Lung microvascular endothelial cell (primary cell): ENCODE measurements at regions not wholly inside any gene's neighbourhood (a gene's known extent, or its start where the extent isn't known, plus 50 kb on each side); places are given as distances from the start of the nearest gene placed in this dataset.

ENCODE experiments used
- DNase-seq, 2 donors: peaks; one replicate each; pipeline versions ENCODE4 v3.0.0 to v3.0.0-alpha.2; 2010; ENCODE audit warnings: low read depth in 2 of 2

- DNase-seq, result peak; percentile 71 to 97
Observed at GRCh38 chr6:21953831-21954801, 342.7 kb downstream of the PRL start.

- no peak for DNase-seq
Observed at GRCh38 chr6:21955053-21955595, 341.7 kb downstream of the PRL start.

GRCh38 chr6:21955951-21956350 lies 340.9 kb downstream of the PRL start:
- DNase-seq, result no peak

DNA sequence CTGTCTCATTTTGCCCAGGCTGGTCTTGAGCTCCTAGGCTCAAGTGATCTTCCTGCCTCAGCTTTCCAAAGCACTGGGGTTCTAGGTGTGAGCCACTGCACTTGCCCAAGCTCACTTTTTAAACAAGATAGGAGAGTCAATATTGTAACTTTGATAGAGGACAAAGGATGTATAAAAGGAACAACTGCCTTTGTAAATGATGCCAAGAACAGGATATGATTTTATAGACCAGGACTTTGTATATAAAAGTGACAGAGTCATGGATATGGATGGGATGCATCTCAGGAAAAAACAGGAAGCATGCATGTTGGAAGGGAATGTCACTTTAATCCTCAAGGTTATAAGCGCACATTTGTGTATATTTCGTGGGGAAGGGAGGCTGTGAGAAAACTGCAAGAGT lies 338.4 kb downstream of the PRL start:
- DNase-seq, result peak in 1 of 2 donors; percentile 61

- DNase-seq, result no peak
Observed at GRCh38 chr6:21961226-21961625, 335.6 kb downstream of the PRL start.

DNA sequence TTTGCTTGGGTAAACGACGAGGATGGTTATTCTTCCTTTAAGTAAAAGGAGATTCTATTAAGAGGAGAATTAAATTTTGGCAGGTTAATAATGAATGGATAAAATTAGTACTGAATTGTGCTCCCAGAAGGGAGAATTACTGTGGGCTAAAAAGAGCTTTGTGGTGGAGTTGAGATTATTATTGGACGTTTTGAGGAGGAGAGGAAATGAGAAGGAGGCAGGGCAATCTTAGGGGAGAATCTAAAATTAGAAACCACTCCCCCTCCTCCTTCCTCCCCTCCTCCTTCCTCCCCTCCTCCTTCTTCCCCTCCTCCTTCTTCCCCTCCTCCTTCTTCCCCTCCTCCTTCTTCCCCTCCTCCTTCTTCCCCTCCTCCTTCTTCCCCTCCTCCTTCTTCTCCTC lies 331.8 kb downstream of the PRL start:
- no peak for DNase-seq

- DNase-seq, result no peak
Observed at GRCh38 chr6:21965953-21966539, 330.8 kb downstream of the PRL start.

GRCh38 chr6:21967056-21967974 lies 329.5 kb downstream of the PRL start:
- DNase-seq, result no peak

GRCh38 chr6:21968411-21968810 lies 328.4 kb downstream of the PRL start:
- DNase-seq, result no peak

GRCh38 chr6:21969192-21969591 lies 327.6 kb downstream of the PRL start:
- DNase-seq, result no peak

GRCh38 chr6:21970569-21971300 lies 326.1 kb downstream of the PRL start:
- no peak for DNase-seq

DNA sequence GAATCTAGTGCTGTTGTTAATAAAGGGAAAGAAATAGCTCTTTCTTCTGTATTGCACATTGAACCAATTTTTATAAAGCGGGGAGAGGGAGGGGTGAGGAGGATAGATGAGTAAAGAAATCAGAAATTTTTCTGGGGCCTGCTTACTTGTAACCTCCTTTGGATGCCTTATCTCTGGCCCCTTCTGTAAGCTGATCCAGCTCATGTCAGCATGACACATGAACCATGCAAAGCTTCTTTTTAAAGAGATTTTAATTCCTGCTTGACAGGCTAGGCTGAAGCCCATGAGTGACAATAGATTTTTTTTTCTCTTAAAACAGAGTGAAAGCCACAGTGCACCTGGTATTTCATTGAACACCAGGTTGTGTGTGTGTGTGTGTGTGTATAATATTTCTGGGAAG lies 325.3 kb downstream of the PRL start:
- no peak for DNase-seq

- DNase-seq, result no peak
Observed at GRCh38 chr6:21972516-21972915, 324.3 kb downstream of the PRL start.

DNA sequence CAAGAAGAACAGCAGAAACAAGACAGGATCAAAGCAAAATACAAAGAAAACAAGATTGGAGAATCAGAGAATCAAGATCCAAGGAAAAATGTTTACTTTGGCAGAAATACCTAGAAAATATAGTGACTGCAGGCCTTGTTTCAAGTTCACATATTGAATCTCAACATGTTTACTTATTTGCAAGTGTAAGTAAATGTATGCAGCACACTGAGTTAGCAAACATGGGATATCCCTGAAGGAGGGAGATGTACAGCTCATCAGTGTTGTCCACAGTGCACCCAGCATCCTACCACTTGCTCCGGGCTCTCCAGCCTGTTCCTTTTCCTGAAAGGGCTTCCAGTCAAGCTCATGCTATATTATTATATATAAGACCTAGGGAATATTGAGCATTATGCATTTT lies 319.5 kb downstream of the PRL start:
- DNase-seq, result no peak

DNA sequence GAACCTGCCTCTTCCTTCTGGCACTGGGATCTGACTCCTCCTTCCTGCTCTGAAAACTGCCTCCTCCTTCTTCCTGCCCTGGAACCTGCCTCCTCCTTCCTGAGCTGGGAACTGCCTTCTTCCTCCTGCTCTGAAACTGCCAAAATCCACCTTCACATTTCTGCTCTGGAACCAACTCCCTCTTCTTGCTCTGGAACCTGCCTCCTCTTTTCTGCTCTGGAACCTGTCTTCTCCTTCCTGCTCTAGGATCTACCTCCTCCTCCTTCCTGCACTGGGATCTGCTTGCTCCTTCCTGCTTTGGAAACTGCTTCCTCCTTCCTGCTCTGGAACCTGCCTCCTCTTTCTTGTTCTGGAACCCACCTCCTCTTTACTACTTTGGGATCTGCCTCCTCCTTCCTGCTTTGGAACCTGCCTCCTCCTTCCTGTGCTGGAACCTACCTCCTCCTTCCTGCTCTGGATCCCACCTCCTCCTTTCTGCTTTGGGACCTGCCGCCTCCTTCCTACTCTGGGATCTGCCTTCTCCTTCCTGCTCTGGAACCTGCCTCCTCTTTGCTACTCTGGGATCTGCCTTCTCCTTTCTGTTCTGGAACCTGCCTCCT lies 315.5 kb downstream of the PRL start:
- DNase-seq, result no peak

DNA sequence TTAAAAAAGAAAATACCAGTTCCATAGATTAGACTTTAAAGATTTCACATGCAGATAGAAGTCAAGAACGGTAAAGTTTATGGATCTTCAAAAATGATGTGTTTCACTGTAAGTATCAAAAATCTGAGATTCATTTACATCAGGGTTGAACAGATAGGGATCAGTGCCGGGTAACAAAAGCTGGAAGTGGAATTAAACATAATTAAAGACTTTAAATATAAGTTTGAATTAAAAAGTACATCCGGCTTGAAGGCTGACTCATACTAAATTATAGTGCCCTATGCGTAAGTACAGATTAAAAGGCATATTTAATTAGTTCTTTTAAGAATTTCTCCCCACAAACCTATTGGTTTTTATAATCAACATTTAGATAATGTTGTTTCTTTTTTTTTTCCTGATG lies 312.7 kb downstream of the PRL start:
- DNase-seq, result peak in 1 of 2 donors; percentile 19

DNA sequence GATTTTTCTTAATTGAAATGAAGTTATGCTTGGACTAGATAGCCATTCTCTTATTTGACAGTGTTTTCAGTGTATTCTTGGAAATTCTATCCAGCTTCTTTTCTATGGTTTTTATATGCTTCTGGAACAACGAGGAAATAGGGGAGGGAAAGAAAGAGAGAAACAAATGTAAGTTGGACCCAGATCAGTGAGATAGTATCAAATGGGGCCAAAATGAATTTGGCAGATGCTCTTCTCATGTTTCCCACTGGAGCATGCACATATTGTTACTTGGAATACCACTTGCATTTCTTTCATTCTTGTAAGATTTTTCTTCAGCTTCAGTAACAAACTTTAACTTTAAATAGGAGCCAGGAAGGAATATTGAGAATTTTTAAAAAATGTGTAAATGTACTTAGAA lies 312.3 kb downstream of the PRL start:
- DNase-seq, result no peak

GRCh38 chr6:21985904-21986303 lies 310.9 kb downstream of the PRL start:
- no peak for DNase-seq

GRCh38 chr6:21986703-21987102 lies 310.1 kb downstream of the PRL start:
- peak in 1 of 2 donors; percentile 21 for DNase-seq

DNA sequence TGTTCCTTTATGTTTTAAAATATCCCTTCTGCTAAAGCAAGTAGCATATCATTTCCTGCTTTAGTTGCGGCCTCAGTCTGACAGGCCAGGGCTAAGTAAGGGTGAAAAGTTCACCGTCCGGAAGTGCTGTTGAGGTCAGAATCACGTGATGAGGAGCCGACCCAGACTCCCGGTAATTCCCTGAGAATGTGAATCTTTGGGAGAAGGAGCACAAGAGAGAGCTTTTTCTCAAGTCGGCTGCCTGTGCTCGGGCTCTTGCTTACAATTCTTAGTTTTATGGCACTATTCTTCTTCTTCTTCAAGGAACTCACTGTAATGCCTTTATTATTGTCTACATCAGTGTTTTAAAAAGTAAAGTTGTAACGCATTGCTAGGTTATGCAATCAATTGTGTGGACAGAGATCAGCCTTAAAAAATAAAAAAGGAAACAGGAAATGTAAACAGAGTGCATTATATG lies 309.3 kb downstream of the PRL start:
- DNase-seq, result peak; percentile 71 to 98
